IMR-90 (cell line): ENCODE measurements at regions not wholly inside any gene's neighbourhood (a gene's known extent, or its start where the extent isn't known, plus 50 kb on each side); places are given as distances from the start of the nearest gene placed in this dataset.

Experiments used
- ATAC-seq: fragments of 200-7000 bp; cut with Tn5 transposase; 2 replicates; pipeline ENCODE4 v1.9.1; 2020; ENCODE audit warnings: low read depth, mild to moderate bottlenecking, moderate library complexity
- BruUV-seq: library from RNA; stranded (reverse); fragments of 400-500 nt; replicated peaks from 2 replicates; lab custom pipeline; 2021; lab: Mats Ljungman, UMichigan
- CTCF ChIA-PET: fragments of 300-600 bp; formaldehyde crosslinking; extraction: SDS; loops from one replicate; lab custom pipeline; 2021; ENCODE audit warnings: antibody characterized with exemption; lab: Yijun Ruan, JAX
- POLR2A ChIA-PET: fragments of 300-600 bp; sonication (Branson Sonifier 250); formaldehyde crosslinking; loops from one replicate; lab custom pipeline; 2022; ENCODE audit warnings: antibody characterized with exemption; ENCODE audit not compliant: unreplicated experiment; lab: Charles Lee
- DNase-seq: peaks from one replicate; pipeline ENCODE4 v3.0.0; 2013
- H2AFZ ChIP-seq: replicated peaks from 2 replicates; pipeline ENCODE3; 2013; ENCODE audit warnings: low read length, mild to moderate bottlenecking; ENCODE audit not compliant: poor library complexity
- H2AK5ac ChIP-seq: 2 replicates; pipeline ENCODE4 v1.6.1; 2013; ENCODE audit warnings: low read depth, low read length, inconsistent platforms
- H2AK9ac ChIP-seq: replicated peaks from 2 replicates; pipeline ENCODE3; 2013; ENCODE audit warnings: mild to moderate bottlenecking, low read depth, low read length, moderate library complexity; ENCODE audit not compliant: poor library complexity
- H2BK120ac ChIP-seq: 2 replicates; pipeline ENCODE4 v1.6.1; 2013; ENCODE audit warnings: low read depth, low read length, inconsistent platforms
- H2BK15ac ChIP-seq: 3 replicates; pipeline ENCODE4 v1.6.1; 2013; ENCODE audit warnings: low read depth, low read length, inconsistent platforms
- H2BK20ac ChIP-seq: 2 replicates; pipeline ENCODE4 v1.6.1; 2013; ENCODE audit warnings: low read depth, mild to moderate bottlenecking, inconsistent platforms, low read length, moderate library complexity
- H2BK5ac ChIP-seq: 2 replicates; pipeline ENCODE4 v1.6.1; 2013; ENCODE audit warnings: mild to moderate bottlenecking, low read depth, low read length, inconsistent platforms; ENCODE audit not compliant: poor library complexity, severe bottlenecking
- H3K14ac ChIP-seq: replicated peaks from 2 replicates; pipeline ENCODE4 v1.6.1; 2013; ENCODE audit warnings: low read depth, low read length, inconsistent platforms
- H3K18ac ChIP-seq: 2 replicates; pipeline ENCODE4 v1.6.1; 2013; ENCODE audit warnings: low read depth, low read length, control low read depth
- H3K23ac ChIP-seq: 2 replicates; pipeline ENCODE4 v1.6.1; 2013; ENCODE audit warnings: low read depth, low read length, inconsistent platforms
- H3K27ac ChIP-seq: 2 replicates; pipeline ENCODE4 v1.5.1; 2013; ENCODE audit warnings: mild to moderate bottlenecking, control low read depth, low read length; ENCODE audit not compliant: insufficient read depth
- H3K27me3 ChIP-seq: 2 replicates; pipeline ENCODE4 v1.6.1; 2013; ENCODE audit warnings: low read length; ENCODE audit not compliant: control insufficient read depth, insufficient read depth
- H3K36me3 ChIP-seq: 2 replicates; pipeline ENCODE4 v1.6.1; 2013; ENCODE audit warnings: low read length, mixed read lengths; ENCODE audit not compliant: control insufficient read depth, insufficient read depth
- H3K4ac ChIP-seq: 2 replicates; pipeline ENCODE4 v1.6.1; 2013; ENCODE audit warnings: low read depth, low read length, inconsistent platforms
- H3K4me1 ChIP-seq: 2 replicates; pipeline ENCODE4 v1.6.1; 2013; ENCODE audit warnings: low read length, mixed read lengths; ENCODE audit not compliant: control insufficient read depth, insufficient read depth
- H3K4me2 ChIP-seq: 2 replicates; pipeline ENCODE4 v1.6.1; 2013; ENCODE audit warnings: low read depth, mild to moderate bottlenecking, control low read depth, low read length, moderate library complexity
- H3K4me3 ChIP-seq: 2 replicates; pipeline ENCODE4 v1.5.1; 2013; ENCODE audit warnings: low read depth, mild to moderate bottlenecking, control low read depth, low read length, moderate library complexity; ENCODE audit not compliant: insufficient read depth
- H3K56ac ChIP-seq: 2 replicates; pipeline ENCODE4 v1.6.1; 2013; ENCODE audit warnings: low read length, inconsistent platforms; ENCODE audit not compliant: insufficient read depth; ENCODE audit errors: extremely low read depth
- H3K79me1 ChIP-seq, 2 experiments: 2 replicates each; pipeline ENCODE4 v1.6.1; 2013; ENCODE audit warnings: low read length in 2 of 2, inconsistent platforms in 1 of 2, low read depth in 1 of 2
- H3K9ac ChIP-seq: 2 replicates; pipeline ENCODE4 v1.6.1; 2013; ENCODE audit warnings: low read depth, low read length, control low read depth
- H3K9me1 ChIP-seq: 2 replicates; pipeline ENCODE4 v1.6.1; 2013; ENCODE audit warnings: low read length, inconsistent platforms; ENCODE audit not compliant: insufficient read depth
- H3K9me3 ChIP-seq: 2 replicates; pipeline ENCODE4 v1.6.1; 2013; ENCODE audit warnings: low read length; ENCODE audit not compliant: control insufficient read depth, insufficient read depth
- H4K20me1 ChIP-seq: 2 replicates; pipeline ENCODE4 v1.6.1; 2013; ENCODE audit warnings: low read length, inconsistent platforms; ENCODE audit not compliant: insufficient read depth
- H4K5ac ChIP-seq: 2 replicates; pipeline ENCODE4 v1.6.1; 2013; ENCODE audit warnings: mild to moderate bottlenecking, low read depth, low read length, control low read depth
- H4K8ac ChIP-seq, 2 experiments: 2 replicates each; pipeline ENCODE4 v1.6.1; 2013; ENCODE audit warnings: low read depth in 2 of 2, low read length in 2 of 2, control low read depth in 1 of 2, inconsistent platforms in 1 of 2
- H4K91ac ChIP-seq: 2 replicates; pipeline ENCODE4 v1.6.1; 2013; ENCODE audit warnings: low read depth, low read length, inconsistent platforms; ENCODE audit not compliant: insufficient read depth
- BHLHE40 ChIP-seq: fragments of 150-350 bp; IDR thresholded peaks from 2 replicates; pipeline ENCODE4 v1.6.1; 2016; ENCODE audit warnings: mild to moderate bottlenecking, low read depth, low read length
- CEBPB ChIP-seq: IDR thresholded peaks from 2 replicates; pipeline ENCODE4 v1.6.1; 2012; ENCODE audit warnings: low read depth, low read length, improper control_type of control experiment
- CHD1 ChIP-seq: IDR thresholded peaks from 2 replicates; pipeline ENCODE4 v1.6.1; 2012; ENCODE audit warnings: low read depth, low read length, improper control_type of control experiment
- CTCF ChIP-seq: conservative IDR thresholded peaks from 2 replicates; pipeline ENCODE4 v1.5.1; 2012; ENCODE audit warnings: mild to moderate bottlenecking, low read depth, low read length, improper control_type of control experiment
- FOS ChIP-seq: fragments of 150-350 bp; IDR thresholded peaks from 2 replicates; pipeline ENCODE4 v1.6.1; 2016; ENCODE audit warnings: low read depth, low read length
- MAFK ChIP-seq: IDR thresholded peaks from 2 replicates; pipeline ENCODE4 v1.6.1; 2012; ENCODE audit warnings: low read depth, low read length, improper control_type of control experiment
- MAZ ChIP-seq: IDR thresholded peaks from 2 replicates; pipeline ENCODE4 v1.6.1; 2012; ENCODE audit warnings: low read depth, mild to moderate bottlenecking, low read length, improper control_type of control experiment, moderate library complexity, borderline replicate concordance
- MXI1 ChIP-seq: IDR thresholded peaks from 2 replicates; pipeline ENCODE4 v1.6.1; 2012; ENCODE audit warnings: low read depth, mild to moderate bottlenecking, low read length, moderate library complexity, borderline replicate concordance
- NFE2L2 ChIP-seq: fragments of 150-350 bp; IDR thresholded peaks from 2 replicates; pipeline ENCODE4 v1.6.1; 2016; ENCODE audit warnings: low read depth, mild to moderate bottlenecking, low read length
- POLR2A ChIP-seq: IDR thresholded peaks from 2 replicates; pipeline ENCODE4 v1.6.1; 2012; ENCODE audit warnings: mild to moderate bottlenecking, low read depth, low read length
- RAD21 ChIP-seq: IDR thresholded peaks from 2 replicates; pipeline ENCODE4 v1.6.1; 2012; ENCODE audit warnings: low read length, improper control_type of control experiment
- RCOR1 ChIP-seq: IDR thresholded peaks from 2 replicates; pipeline ENCODE4 v1.6.1; 2012; ENCODE audit warnings: mild to moderate bottlenecking, low read length, improper control_type of control experiment; ENCODE audit not compliant: insufficient replicate concordance
- RFX5 ChIP-seq: IDR thresholded peaks from 2 replicates; pipeline ENCODE4 v1.8.0; 2012; ENCODE audit warnings: low read depth, mild to moderate bottlenecking, low read length, moderate library complexity
- SMC3 ChIP-seq: fragments of 150-350 bp; IDR thresholded peaks from 2 replicates; pipeline ENCODE4 v1.6.1; 2016; ENCODE audit warnings: low read depth, mild to moderate bottlenecking, antibody characterized with exemption, low read length, moderate library complexity
- USF2 ChIP-seq: fragments of 150-350 bp; IDR thresholded peaks from 2 replicates; pipeline ENCODE4 v1.6.1; 2017; ENCODE audit warnings: mild to moderate bottlenecking, antibody characterized with exemption, low read length, low read depth
- WGBS, 2 experiments: methylation state at CpG; one replicate each; pipeline versions ENCODE4 v1.1.5 to v1.1.7; 2013; ENCODE audit warnings: missing lambda C conversion rate in 2 of 2; ENCODE audit not compliant: insufficient read length in 1 of 2; ENCODE audit errors: extremely low coverage in 2 of 2; 5-methylcytosine and 5-hydroxymethylcytosine counted together
- dilution Hi-C: fragments of 300-500 bp; cut with HindIII; formaldehyde crosslinking; loops from one replicate; pipeline ENCODE4 v1.14.3; 2018; ENCODE audit warnings: low sequenced_read_pairs; ENCODE audit not compliant: unreplicated experiment
- in situ Hi-C: fragments of 300-500 bp; cut with MboI; formaldehyde crosslinking; loops from 3 replicates; pipeline ENCODE4 v1.14.3; 2019; ENCODE audit warnings: low sequenced_read_pairs, inconsistent platforms, mixed read lengths
- intact Hi-C: fragments of 100-400 bp; cut with micrococcal nuclease; formaldehyde crosslinking; loops from 2 replicates; pipeline ENCODE4 v1.10.0; 2022
- TF ChIP-seq, protein P1 (sequence below): fragments of 150-350 bp; IDR thresholded peaks from 2 replicates; pipeline ENCODE4 v1.6.1; 2016; ENCODE audit warnings: low read depth, mild to moderate bottlenecking, low read length, moderate library complexity, borderline replicate concordance

- intact Hi-C loops = loop anchor here (10.0 kb wide), 2 partner anchors 175 to 415 kb away; no protein-coding TSS in a partner anchor
- Histone ChIP-seq H4K91ac (no peak overlapping the region), H4K20me1 (no peaks in the 10 kb centered on the region), H3K9me3 (no peaks in the 10 kb centered on the region), H3K23ac (no peak overlapping the region), H3K9me1 (peaks cover 6% of the 10 kb centered on the region), H4K8ac (no peak overlapping the region), H3K27ac (no peak overlapping the region), H3K18ac (no peak overlapping the region), H3K79me1 (no peaks in the 10 kb centered on the region), H2BK120ac (no peak overlapping the region), H3K27me3 (no peaks in the 10 kb centered on the region), H2AFZ (no peak overlapping the region), H3K56ac (no peak overlapping the region), H3K4me2 (no peak overlapping the region), H4K5ac (no peak overlapping the region), H2AK5ac (peak overlapping the region; percentile 27), H2AK9ac (no peak overlapping the region), H3K4ac (peak overlapping the region; percentile 45; the same call in 1 of the 2 replicates), H2BK20ac (no peak overlapping the region), H3K4me1 (peaks cover 23% of the 10 kb centered on the region), H3K9ac (no peak overlapping the region), H3K36me3 (no peaks in the 10 kb centered on the region), H3K4me3 (no peak overlapping the region), H2BK15ac (no peak overlapping the region; the same call in 2 of the 3 replicates), H3K14ac (no peak overlapping the region; the same call in 1 of the 2 replicates), H2BK5ac (no peak overlapping the region)
- ATAC-seq = no peak
- dilution Hi-C loops = no loop called here
- in situ Hi-C loops = no loop called here
- no TSS peak for BruUV-seq
- no CpG with 5 or more reads among the region's 11 CpGs for WGBS, 2 experiments
- POLR2A ChIA-PET = no interaction called here
- CTCF ChIA-PET = interaction anchor here (1.1 kb wide), 1 partner anchor 415 kb away, joined by 3 read pairs; no protein-coding TSS in a partner anchor
- DNase-seq = no peak
- TF ChIP-seq USF2 = no peak
- TF ChIP-seq CEBPB = no peak
- TF ChIP-seq RFX5 = no peak
- TF ChIP-seq, protein P1, sequence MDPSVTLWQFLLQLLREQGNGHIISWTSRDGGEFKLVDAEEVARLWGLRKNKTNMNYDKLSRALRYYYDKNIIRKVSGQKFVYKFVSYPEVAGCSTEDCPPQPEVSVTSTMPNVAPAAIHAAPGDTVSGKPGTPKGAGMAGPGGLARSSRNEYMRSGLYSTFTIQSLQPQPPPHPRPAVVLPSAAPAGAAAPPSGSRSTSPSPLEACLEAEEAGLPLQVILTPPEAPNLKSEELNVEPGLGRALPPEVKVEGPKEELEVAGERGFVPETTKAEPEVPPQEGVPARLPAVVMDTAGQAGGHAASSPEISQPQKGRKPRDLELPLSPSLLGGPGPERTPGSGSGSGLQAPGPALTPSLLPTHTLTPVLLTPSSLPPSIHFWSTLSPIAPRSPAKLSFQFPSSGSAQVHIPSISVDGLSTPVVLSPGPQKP = no peak
- no peak for TF ChIP-seq POLR2A
- no peak for TF ChIP-seq FOS
- no peak for TF ChIP-seq RCOR1
- TF ChIP-seq CHD1 = no peak
- TF ChIP-seq BHLHE40 = no peak
- TF ChIP-seq SMC3 = no peak
- no peak for TF ChIP-seq CTCF
- no peak for TF ChIP-seq RAD21
- TF ChIP-seq MAFK = no peak
- TF ChIP-seq MXI1 = no peak
- TF ChIP-seq NFE2L2 = no peak
- TF ChIP-seq MAZ = no peak
Observed at GRCh38 chr1:222040121-222040805, 298.4 kb upstream of the DUSP10 start.
